ENCODE measurements at regions not wholly inside any gene's neighbourhood (a gene's known extent, or its start where the extent isn't known, plus 50 kb on each side); places are given as distances from the start of the nearest gene placed in this dataset.

GRCh38 chr10:44316922-44317215 is 68.0 kb downstream of the CXCL12 start:
- no peak for TF ChIP-seq CTCF (IDR thresholded peaks at IDR 0.05)
- TF ChIP-seq POLR2A (IDR thresholded peaks at IDR 0.05; ENCODE audit: low read depth): no peak
- TF ChIP-seq EP300 (IDR thresholded peaks at IDR 0.05): no peak
- TF ChIP-seq POLR2AphosphoS5 (IDR thresholded peaks at IDR 0.05): no peak
